SK-N-SH treated with all-trans-retinoic acid at 6 μM for 48 hours (cell line): ENCODE measurements at regions not wholly inside any gene's neighbourhood (a gene's known extent, or its start where the extent isn't known, plus 50 kb on each side); places are given as distances from the start of the nearest gene placed in this dataset.

Experiments
- ESRRG ChIP-seq: fragments of 250-450 bp; sonication (Bioruptor Pico); IDR thresholded peaks from 2 replicates; pipeline ENCODE4 v1.6.1; 2021; ENCODE audit warnings: mild to moderate bottlenecking
- TOX ChIP-seq: fragments of 250-450 bp; sonication (Bioruptor Pico); IDR thresholded peaks from 2 replicates; pipeline ENCODE4 v1.8.0; 2021; ENCODE audit warnings: mild to moderate bottlenecking, moderate library complexity, borderline replicate concordance
- ZFP30 ChIP-seq: fragments of 450-650 bp; formaldehyde crosslinking; IDR thresholded peaks from 2 replicates; pipeline ENCODE4 v1.5.0; 2022; ENCODE audit warnings: mild to moderate bottlenecking, moderate library complexity

GRCh38 chr6:18976091-18976490 lies 588.9 kb downstream of the RNF144B start:
- TF ChIP-seq ESRRG (CRISPR knock-in tag): no peak
- TF ChIP-seq TOX (CRISPR knock-in tag): no peak
- no peak for TF ChIP-seq ZFP30 (CRISPR knock-in tag)
